HepG2 (cell line): ENCODE measurements at regions not wholly inside any gene's neighbourhood (a gene's known extent, or its start where the extent isn't known, plus 50 kb on each side); places are given as distances from the start of the nearest gene placed in this dataset.

Source experiments
- ATAC-seq: fragments of 200-7000 bp; cut with Tn5 transposase; 3 replicates; pipeline ENCODE4 v1.9.1; 2020; ENCODE audit warnings: mild to moderate bottlenecking, moderate library complexity
- BruUV-seq: library from RNA; stranded (reverse); fragments of 400-500 nt; replicated peaks from 2 replicates; lab custom pipeline; 2021; lab: Mats Ljungman, UMichigan
- CTCF ChIA-PET: fragments of 300-600 bp; formaldehyde crosslinking; extraction: SDS; loops from one replicate; lab custom pipeline; 2021; ENCODE audit warnings: low total read pairs, inconsistent platforms, low intra/inter-chr PET ratio; lab: Yijun Ruan, JAX
- POLR2A ChIA-PET: fragments of 350-600 bp; sonication (Branson Sonifier 250); formaldehyde crosslinking; loops from one replicate; lab custom pipeline; 2020; ENCODE audit warnings: antibody characterized with exemption, inconsistent platforms; lab: Yijun Ruan, JAX
- DNase-seq: peaks from one replicate; pipeline ENCODE4 v3.0.0-alpha.2; 2015; ENCODE audit warnings: low spot score
- FAIRE-seq: peaks from 3 replicates; lab custom pipeline; 2011; peaks lifted over from hg19 to GRCh38; lab: Jason Lieb, UNC
- H2AFZ ChIP-seq: one replicate; pipeline ENCODE4 v1.6.1; 2011; ENCODE audit warnings: low read length, inconsistent platforms
- H3K27ac ChIP-seq: fragments of 300-600 bp; 3 replicates; pipeline ENCODE4 v1.8.0; 2011; ENCODE audit warnings: mixed run types, mild to moderate bottlenecking, mixed read lengths, low read length, inconsistent platforms; ENCODE audit not compliant: insufficient read depth; ENCODE audit errors: extremely low read length
- H3K27me3 ChIP-seq, 2 experiments: fragments of 200-600 bp in 1 of 2; 2 replicates in 1 of 2; 3 replicates in 1 of 2; pipeline versions ENCODE4 v1.6.0 to v1.8.0; 2011; ENCODE audit warnings: low read length in 2 of 2, mild to moderate bottlenecking in 2 of 2, moderate library complexity in 2 of 2, inconsistent platforms in 1 of 2; ENCODE audit not compliant: insufficient read depth in 2 of 2, control insufficient read depth in 1 of 2
- H3K36me3 ChIP-seq, 2 experiments: fragments of 200-600 bp in 1 of 2; replicated peaks in 1 of 2; 2 replicates in 1 of 2; 3 replicates in 1 of 2; pipeline versions ENCODE4 v1.5.1 to v1.8.0; 2011; ENCODE audit warnings: low read length in 2 of 2, inconsistent platforms in 1 of 2; ENCODE audit not compliant: insufficient read depth in 2 of 2, control insufficient read depth in 1 of 2
- H3K4me1 ChIP-seq: 2 replicates; pipeline ENCODE4 v1.5.1; 2012; ENCODE audit warnings: low read length, inconsistent platforms; ENCODE audit not compliant: insufficient read depth
- H3K4me2 ChIP-seq: 2 replicates; pipeline ENCODE4 v1.6.0; 2011; ENCODE audit warnings: low read depth, low read length, inconsistent platforms
- H3K4me3 ChIP-seq, 3 experiments: fragments of 200-600 bp in 1 of 3; sonication (generic), shearing (Covaris generic) in 1 of 3; replicated peaks in 1 of 3; 2 replicates each; pipeline ENCODE4 v1.5.1; 2011 to 2016; ENCODE audit warnings: low read length in 3 of 3, inconsistent platforms in 2 of 3, low read depth in 2 of 3, mild to moderate bottlenecking in 2 of 3, control low read depth in 1 of 3, mixed read lengths in 1 of 3; ENCODE audit not compliant: insufficient read depth in 1 of 3
- H3K79me2 ChIP-seq: one replicate; pipeline ENCODE4 v1.6.1; 2011; ENCODE audit warnings: low read length, inconsistent platforms; ENCODE audit not compliant: insufficient read depth
- H3K9ac ChIP-seq: 2 replicates; pipeline ENCODE4 v1.6.0; 2011; ENCODE audit warnings: mild to moderate bottlenecking, low read depth, low read length, inconsistent platforms; ENCODE audit not compliant: insufficient read depth
- H3K9me3 ChIP-seq: 2 replicates; pipeline ENCODE4 v1.5.1; 2012; ENCODE audit warnings: mild to moderate bottlenecking, low read length
- H4K20me1 ChIP-seq: 2 replicates; pipeline ENCODE4 v1.6.0; 2011; ENCODE audit warnings: inconsistent platforms, mild to moderate bottlenecking, low read length, moderate library complexity; ENCODE audit not compliant: insufficient read depth
- ATF1 ChIP-seq: IDR thresholded peaks from 2 replicates; pipeline ENCODE4 v1.6.1; 2016; ENCODE audit warnings: mild to moderate bottlenecking, control low read depth
- HMG20B ChIP-seq: conservative IDR thresholded peaks from 2 replicates; pipeline ENCODE4 v1.6.1; 2016; ENCODE audit warnings: missing genetic modification reagents, missing compliant biosample characterization
- HOXA7 ChIP-seq: sonication (generic); formaldehyde crosslinking; IDR thresholded peaks from 2 replicates; pipeline ENCODE4 v1.8.1; 2022; ENCODE audit warnings: mild to moderate bottlenecking, missing genetic modification reagents, moderate library complexity
- RARA ChIP-seq: IDR thresholded peaks from 2 replicates; pipeline ENCODE4 v1.6.1; 2016; ENCODE audit warnings: missing genetic modification reagents, missing compliant biosample characterization
- REL ChIP-seq: sonication (generic); formaldehyde crosslinking; conservative IDR thresholded peaks from 2 replicates; pipeline ENCODE4 v1.8.0; 2022; ENCODE audit warnings: mild to moderate bottlenecking, missing genetic modification reagents, moderate library complexity
- SOX5 ChIP-seq: IDR thresholded peaks from 2 replicates; pipeline ENCODE4 v1.6.1; 2016; ENCODE audit warnings: borderline replicate concordance
- STAT5B ChIP-seq: sonication (generic); formaldehyde crosslinking; IDR thresholded peaks from 2 replicates; pipeline ENCODE4 v1.4.0; 2020; ENCODE audit warnings: missing genetic modification reagents
- ZBTB3 ChIP-seq: sonication (generic); formaldehyde crosslinking; IDR thresholded peaks from 2 replicates; pipeline ENCODE4 v1.4.0; 2020; ENCODE audit warnings: low read depth, mild to moderate bottlenecking, moderate library complexity, missing genetic modification reagents, borderline replicate concordance
- ZNF552 ChIP-seq: sonication (generic); formaldehyde crosslinking; IDR thresholded peaks from 2 replicates; pipeline ENCODE4 v1.9.0; 2022; ENCODE audit warnings: missing genetic modification reagents, mild to moderate bottlenecking, borderline replicate concordance
- in situ Hi-C: cut with HindIII; loops from 2 replicates; pipeline ENCODE4 v1.10.0; 2017; ENCODE audit warnings: low pct_unique_long_range_greater_than_20kb; ENCODE audit not compliant: extremely low pct_ligation_motif_present
- intact Hi-C: fragments of 100-400 bp; cut with micrococcal nuclease; formaldehyde crosslinking; loops from one replicate; pipeline ENCODE4 v1.10.0; 2022; ENCODE audit not compliant: unreplicated experiment
- TF ChIP-seq, protein P1 (sequence below): sonication (generic); formaldehyde crosslinking; IDR thresholded peaks from 2 replicates; pipeline ENCODE4 v1.5.0; 2020; ENCODE audit warnings: missing genetic modification reagents
- TF ChIP-seq, protein P2 (sequence below): sonication (generic); formaldehyde crosslinking; IDR thresholded peaks from 2 replicates; pipeline ENCODE4 v1.5.0; 2020; ENCODE audit warnings: missing genetic modification reagents
- TF ChIP-seq, protein P3 (sequence below): IDR thresholded peaks from 2 replicates; pipeline ENCODE4 v1.6.1; 2018; ENCODE audit warnings: missing genetic modification reagents, mild to moderate bottlenecking, missing compliant biosample characterization
- TF ChIP-seq, protein P4 (sequence below): sonication (generic); formaldehyde crosslinking; IDR thresholded peaks from 2 replicates; pipeline ENCODE4 v1.5.1; 2020; ENCODE audit warnings: missing genetic modification reagents, mild to moderate bottlenecking, borderline replicate concordance

DNA sequence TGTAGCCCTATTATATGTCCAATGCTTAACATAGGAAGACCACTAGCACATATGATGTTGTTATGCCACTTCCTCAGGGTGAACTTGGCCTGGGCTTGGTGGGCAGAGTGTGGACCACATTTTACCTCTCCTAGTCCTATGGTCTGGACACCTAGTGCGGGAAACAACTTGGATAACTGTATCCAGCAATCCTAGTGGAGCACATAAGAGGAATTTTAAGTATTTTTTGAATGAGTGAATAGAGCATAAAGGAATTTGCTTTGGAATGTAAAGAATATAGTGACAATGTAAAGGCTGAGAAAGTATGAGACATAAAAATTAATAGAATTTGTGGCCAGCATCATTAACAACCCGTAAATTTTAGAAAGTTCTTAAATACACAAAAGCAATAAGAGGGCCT is 528.9 kb downstream of the IGSF11 start (continued):
- no peak for TF ChIP-seq SOX5 (CRISPR knock-in tag)
- no peak for TF ChIP-seq HMG20B (CRISPR knock-in tag)
- TF ChIP-seq HOXA7 (CRISPR knock-in tag), result no peak
- no peak for TF ChIP-seq ZNF552 (CRISPR knock-in tag)
- TF ChIP-seq RARA (CRISPR knock-in tag), result no peak

DNA sequence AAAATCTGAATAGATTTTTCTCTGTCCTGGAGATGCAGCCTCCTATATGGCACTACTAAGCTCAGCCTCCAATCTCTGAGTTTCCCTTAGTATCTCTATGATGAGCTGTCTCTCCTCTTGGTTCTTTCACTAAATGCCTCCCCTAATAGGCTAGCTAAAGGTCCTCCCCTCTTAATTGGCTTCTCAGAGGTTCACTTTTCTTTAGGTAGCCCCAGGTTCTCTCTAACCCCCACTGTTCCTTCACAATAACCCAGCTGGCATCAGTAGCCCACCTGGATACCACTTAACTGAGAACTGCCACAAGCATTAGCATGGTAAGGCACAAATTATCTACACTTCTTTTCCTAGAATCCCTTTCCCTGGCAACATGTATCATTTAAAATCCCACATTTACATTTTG is 523.2 kb downstream of the IGSF11 start:
- Histone ChIP-seq H3K4me1 (no peaks in the 10 kb centered on the region), H3K27ac (no peak overlapping the region), H3K9ac (no peak overlapping the region), H3K4me3 (no peak overlapping the region), H3K4me2 (no peak overlapping the region), H3K27me3 (peaks cover 0 to 1% of the 10 kb centered on the region in 2 experiments; a peak in 1 of 5 replicates), H4K20me1 (no peaks in the 10 kb centered on the region), H3K9me3 (no peaks in the 10 kb centered on the region), H2AFZ (no peak overlapping the region)
- DNase-seq (no peak), ATAC-seq (no peak), FAIRE-seq (no peak)
- intact Hi-C loops, result no loop called here
- BruUV-seq, result no TSS peak
- ChIA-PET CTCF (no interaction called here), POLR2A (no interaction called here)
- in situ Hi-C loops, result no loop called here
- TF ChIP-seq STAT5B (CRISPR knock-in tag), result no peak
- TF ChIP-seq ZBTB3 (CRISPR knock-in tag), result no peak
- TF ChIP-seq REL (CRISPR knock-in tag), result no peak
- no peak for TF ChIP-seq ATF1 (CRISPR knock-in tag)
- TF ChIP-seq, protein P1, sequence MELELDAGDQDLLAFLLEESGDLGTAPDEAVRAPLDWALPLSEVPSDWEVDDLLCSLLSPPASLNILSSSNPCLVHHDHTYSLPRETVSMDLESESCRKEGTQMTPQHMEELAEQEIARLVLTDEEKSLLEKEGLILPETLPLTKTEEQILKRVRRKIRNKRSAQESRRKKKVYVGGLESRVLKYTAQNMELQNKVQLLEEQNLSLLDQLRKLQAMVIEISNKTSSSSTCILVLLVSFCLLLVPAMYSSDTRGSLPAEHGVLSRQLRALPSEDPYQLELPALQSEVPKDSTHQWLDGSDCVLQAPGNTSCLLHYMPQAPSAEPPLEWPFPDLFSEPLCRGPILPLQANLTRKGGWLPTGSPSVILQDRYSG (CRISPR knock-in tag), result no peak
- TF ChIP-seq, protein P2, sequence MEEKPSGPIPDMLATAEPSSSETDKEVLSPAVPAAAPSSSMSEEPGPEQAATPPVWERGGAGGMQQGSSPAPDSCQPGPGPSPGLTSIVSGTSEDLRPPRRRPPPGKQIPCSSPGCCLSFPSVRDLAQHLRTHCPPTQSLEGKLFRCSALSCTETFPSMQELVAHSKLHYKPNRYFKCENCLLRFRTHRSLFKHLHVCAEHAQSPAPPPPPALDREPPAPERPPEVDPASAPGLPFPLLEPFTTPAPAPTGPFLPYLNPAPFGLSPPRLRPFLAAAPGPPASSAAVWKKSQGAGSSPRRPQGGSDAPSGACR (CRISPR knock-in tag), result no peak
- TF ChIP-seq, protein P3, sequence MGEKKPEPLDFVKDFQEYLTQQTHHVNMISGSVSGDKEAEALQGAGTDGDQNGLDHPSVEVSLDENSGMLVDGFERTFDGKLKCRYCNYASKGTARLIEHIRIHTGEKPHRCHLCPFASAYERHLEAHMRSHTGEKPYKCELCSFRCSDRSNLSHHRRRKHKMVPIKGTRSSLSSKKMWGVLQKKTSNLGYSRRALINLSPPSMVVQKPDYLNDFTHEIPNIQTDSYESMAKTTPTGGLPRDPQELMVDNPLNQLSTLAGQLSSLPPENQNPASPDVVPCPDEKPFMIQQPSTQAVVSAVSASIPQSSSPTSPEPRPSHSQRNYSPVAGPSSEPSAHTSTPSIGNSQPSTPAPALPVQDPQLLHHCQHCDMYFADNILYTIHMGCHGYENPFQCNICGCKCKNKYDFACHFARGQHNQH (CRISPR knock-in tag), result no peak
- TF ChIP-seq, protein P4, sequence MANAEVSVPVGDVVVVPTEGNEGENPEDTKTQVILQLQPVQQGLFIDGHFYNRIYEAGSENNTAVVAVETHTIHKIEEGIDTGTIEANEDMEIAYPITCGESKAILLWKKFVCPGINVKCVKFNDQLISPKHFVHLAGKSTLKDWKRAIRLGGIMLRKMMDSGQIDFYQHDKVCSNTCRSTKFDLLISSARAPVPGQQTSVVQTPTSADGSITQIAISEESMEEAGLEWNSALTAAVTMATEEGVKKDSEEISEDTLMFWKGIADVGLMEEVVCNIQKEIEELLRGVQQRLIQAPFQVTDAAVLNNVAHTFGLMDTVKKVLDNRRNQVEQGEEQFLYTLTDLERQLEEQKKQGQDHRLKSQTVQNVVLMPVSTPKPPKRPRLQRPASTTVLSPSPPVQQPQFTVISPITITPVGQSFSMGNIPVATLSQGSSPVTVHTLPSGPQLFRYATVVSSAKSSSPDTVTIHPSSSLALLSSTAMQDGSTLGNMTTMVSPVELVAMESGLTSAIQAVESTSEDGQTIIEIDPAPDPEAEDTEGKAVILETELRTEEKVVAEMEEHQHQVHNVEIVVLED (CRISPR knock-in tag), result no peak
- TF ChIP-seq, all 625 proteins: peak for 0
- Histone ChIP-seq H3K36me3 (no peaks in the 10 kb centered on the region), H3K79me2 (no peaks in the 10 kb centered on the region)
